HL-60 (cell line): ENCODE measurements at regions not wholly inside any gene's neighbourhood (a gene's known extent, or its start where the extent isn't known, plus 50 kb on each side); places are given as distances from the start of the nearest gene placed in this dataset.

Source experiments
- GABPA ChIP-seq: IDR thresholded peaks from 2 replicates; pipeline ENCODE4 v1.6.1; 2012; ENCODE audit warnings: low read depth
- POLR2AphosphoS5 ChIP-seq: IDR thresholded peaks from 2 replicates; pipeline ENCODE4 v1.6.1; 2012; ENCODE audit warnings: low read depth
- SPI1 ChIP-seq: IDR thresholded peaks from 2 replicates; pipeline ENCODE4 v1.6.1; 2012; ENCODE audit warnings: low read depth, mild to moderate bottlenecking, borderline replicate concordance
- TF ChIP-seq, protein P1 (sequence below): IDR thresholded peaks from one replicate; pipeline ENCODE4 v1.5.1; 2011; ENCODE audit warnings: low read length, control low read depth, inconsistent platforms; ENCODE audit not compliant: insufficient read depth
- TF ChIP-seq, protein P2 (sequence below): IDR thresholded peaks from 2 replicates; pipeline ENCODE4 v1.6.1; 2012; ENCODE audit warnings: low read depth; ENCODE audit not compliant: insufficient replicate concordance

DNA sequence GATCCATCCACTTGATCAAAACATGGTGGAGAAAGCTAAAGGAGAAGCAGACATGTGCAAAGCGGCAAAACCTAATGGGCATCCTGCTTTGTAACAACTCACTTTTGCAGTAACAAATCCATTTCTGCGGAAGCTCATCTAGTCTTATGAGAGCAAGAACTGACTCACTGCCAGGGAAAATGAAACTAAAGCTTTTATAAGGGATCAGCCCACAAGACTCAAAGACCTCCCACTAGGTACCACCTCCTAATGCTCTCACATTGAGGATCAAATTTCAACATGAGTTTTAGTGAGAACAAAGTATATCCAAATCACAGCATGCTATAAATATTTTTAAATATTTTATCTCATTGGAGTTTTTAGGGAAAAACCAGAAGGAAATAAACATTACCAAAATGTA lies 120.1 kb upstream of the GNAI1 start:
- TF ChIP-seq, protein P1, sequence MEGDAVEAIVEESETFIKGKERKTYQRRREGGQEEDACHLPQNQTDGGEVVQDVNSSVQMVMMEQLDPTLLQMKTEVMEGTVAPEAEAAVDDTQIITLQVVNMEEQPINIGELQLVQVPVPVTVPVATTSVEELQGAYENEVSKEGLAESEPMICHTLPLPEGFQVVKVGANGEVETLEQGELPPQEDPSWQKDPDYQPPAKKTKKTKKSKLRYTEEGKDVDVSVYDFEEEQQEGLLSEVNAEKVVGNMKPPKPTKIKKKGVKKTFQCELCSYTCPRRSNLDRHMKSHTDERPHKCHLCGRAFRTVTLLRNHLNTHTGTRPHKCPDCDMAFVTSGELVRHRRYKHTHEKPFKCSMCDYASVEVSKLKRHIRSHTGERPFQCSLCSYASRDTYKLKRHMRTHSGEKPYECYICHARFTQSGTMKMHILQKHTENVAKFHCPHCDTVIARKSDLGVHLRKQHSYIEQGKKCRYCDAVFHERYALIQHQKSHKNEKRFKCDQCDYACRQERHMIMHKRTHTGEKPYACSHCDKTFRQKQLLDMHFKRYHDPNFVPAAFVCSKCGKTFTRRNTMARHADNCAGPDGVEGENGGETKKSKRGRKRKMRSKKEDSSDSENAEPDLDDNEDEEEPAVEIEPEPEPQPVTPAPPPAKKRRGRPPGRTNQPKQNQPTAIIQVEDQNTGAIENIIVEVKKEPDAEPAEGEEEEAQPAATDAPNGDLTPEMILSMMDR = no peak
- TF ChIP-seq, protein P2, sequence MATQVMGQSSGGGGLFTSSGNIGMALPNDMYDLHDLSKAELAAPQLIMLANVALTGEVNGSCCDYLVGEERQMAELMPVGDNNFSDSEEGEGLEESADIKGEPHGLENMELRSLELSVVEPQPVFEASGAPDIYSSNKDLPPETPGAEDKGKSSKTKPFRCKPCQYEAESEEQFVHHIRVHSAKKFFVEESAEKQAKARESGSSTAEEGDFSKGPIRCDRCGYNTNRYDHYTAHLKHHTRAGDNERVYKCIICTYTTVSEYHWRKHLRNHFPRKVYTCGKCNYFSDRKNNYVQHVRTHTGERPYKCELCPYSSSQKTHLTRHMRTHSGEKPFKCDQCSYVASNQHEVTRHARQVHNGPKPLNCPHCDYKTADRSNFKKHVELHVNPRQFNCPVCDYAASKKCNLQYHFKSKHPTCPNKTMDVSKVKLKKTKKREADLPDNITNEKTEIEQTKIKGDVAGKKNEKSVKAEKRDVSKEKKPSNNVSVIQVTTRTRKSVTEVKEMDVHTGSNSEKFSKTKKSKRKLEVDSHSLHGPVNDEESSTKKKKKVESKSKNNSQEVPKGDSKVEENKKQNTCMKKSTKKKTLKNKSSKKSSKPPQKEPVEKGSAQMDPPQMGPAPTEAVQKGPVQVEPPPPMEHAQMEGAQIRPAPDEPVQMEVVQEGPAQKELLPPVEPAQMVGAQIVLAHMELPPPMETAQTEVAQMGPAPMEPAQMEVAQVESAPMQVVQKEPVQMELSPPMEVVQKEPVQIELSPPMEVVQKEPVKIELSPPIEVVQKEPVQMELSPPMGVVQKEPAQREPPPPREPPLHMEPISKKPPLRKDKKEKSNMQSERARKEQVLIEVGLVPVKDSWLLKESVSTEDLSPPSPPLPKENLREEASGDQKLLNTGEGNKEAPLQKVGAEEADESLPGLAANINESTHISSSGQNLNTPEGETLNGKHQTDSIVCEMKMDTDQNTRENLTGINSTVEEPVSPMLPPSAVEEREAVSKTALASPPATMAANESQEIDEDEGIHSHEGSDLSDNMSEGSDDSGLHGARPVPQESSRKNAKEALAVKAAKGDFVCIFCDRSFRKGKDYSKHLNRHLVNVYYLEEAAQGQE = no peak
- TF ChIP-seq POLR2AphosphoS5 (no peak), GABPA (no peak), SPI1 (no peak)
